ENCODE measurements at regions not wholly inside any gene's neighbourhood (a gene's known extent, or its start where the extent isn't known, plus 50 kb on each side); places are given as distances from the start of the nearest gene placed in this dataset.

DNA sequence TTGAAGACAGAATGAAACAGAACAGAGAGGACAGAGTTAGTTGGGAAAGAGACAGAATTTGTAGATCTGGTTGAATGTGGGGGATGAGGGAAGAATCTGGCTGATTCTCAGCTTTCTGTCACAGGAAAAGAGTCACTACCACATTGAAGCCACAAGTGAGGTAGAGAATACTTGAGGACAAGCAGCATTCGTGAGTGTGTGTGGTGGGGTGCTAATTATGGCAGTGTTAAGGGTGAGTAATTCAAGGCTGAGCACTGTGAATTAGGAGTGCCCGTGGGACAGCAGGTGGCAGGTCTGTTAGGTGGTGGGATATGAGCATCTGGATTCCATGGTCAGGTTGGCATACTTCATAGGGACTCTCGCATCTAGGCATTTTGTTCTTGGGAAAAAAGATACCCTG, 347.4 kb upstream of the PRICKLE1 start:
- TF ChIP-seq POLR2A (IDR thresholded peaks at IDR 0.05; ENCODE audit: low read depth, low read length) (no peak), FOS (IDR thresholded peaks at IDR 0.05; ENCODE audit: borderline replicate concordance, insufficient read depth, low read length) (no peak), GATA2 (IDR thresholded peaks at IDR 0.05; ENCODE audit: insufficient read depth, insufficient read length, low read depth, low read length) (no peak), EZH2 (IDR thresholded peaks at IDR 0.05; ENCODE audit: borderline replicate concordance, low read depth, low read length, severe bottlenecking) (no peak), POLR2AphosphoS5 (IDR thresholded peaks at IDR 0.05; ENCODE audit: insufficient read depth, low read depth, low read length) (no peak), MYC (IDR thresholded peaks at IDR 0.05; ENCODE audit: low read depth, low read length) (no peak), JUN (IDR thresholded peaks at IDR 0.05; ENCODE audit: borderline replicate concordance, insufficient read depth, insufficient read length, low read depth) (no peak)
- TF ChIP-seq, protein P1, sequence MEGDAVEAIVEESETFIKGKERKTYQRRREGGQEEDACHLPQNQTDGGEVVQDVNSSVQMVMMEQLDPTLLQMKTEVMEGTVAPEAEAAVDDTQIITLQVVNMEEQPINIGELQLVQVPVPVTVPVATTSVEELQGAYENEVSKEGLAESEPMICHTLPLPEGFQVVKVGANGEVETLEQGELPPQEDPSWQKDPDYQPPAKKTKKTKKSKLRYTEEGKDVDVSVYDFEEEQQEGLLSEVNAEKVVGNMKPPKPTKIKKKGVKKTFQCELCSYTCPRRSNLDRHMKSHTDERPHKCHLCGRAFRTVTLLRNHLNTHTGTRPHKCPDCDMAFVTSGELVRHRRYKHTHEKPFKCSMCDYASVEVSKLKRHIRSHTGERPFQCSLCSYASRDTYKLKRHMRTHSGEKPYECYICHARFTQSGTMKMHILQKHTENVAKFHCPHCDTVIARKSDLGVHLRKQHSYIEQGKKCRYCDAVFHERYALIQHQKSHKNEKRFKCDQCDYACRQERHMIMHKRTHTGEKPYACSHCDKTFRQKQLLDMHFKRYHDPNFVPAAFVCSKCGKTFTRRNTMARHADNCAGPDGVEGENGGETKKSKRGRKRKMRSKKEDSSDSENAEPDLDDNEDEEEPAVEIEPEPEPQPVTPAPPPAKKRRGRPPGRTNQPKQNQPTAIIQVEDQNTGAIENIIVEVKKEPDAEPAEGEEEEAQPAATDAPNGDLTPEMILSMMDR (IDR thresholded peaks at IDR 0.05; ENCODE audit: extremely low read depth in 1 of 2, insufficient read depth in 1 of 2, low read depth in 1 of 2, low read length in 2 of 2), result no peak
- TF ChIP-seq, protein P2, sequence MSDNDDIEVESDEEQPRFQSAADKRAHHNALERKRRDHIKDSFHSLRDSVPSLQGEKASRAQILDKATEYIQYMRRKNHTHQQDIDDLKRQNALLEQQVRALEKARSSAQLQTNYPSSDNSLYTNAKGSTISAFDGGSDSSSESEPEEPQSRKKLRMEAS (IDR thresholded peaks at IDR 0.05; ENCODE audit: insufficient read depth, insufficient read length), result no peak

Measured in endothelial cell of umbilical vein (primary cell).